Mesendoderm (in vitro differentiated cells): ENCODE measurements at regions not wholly inside any gene's neighbourhood (a gene's known extent, or its start where the extent isn't known, plus 50 kb on each side); places are given as distances from the start of the nearest gene placed in this dataset.

ENCODE experiments used
- DNase-seq: peaks from one replicate; pipeline ENCODE4 v3.0.0; 2013
- H2AK5ac ChIP-seq: 2 replicates; pipeline ENCODE4 v1.6.1; 2013; ENCODE audit warnings: low read length, inconsistent platforms
- H2BK120ac ChIP-seq: 2 replicates; pipeline ENCODE4 v1.6.1; 2013; ENCODE audit warnings: low read depth, mild to moderate bottlenecking, low read length, moderate library complexity, mixed read lengths
- H2BK15ac ChIP-seq: replicated peaks from 2 replicates; pipeline ENCODE4 v1.6.1; 2013; ENCODE audit warnings: low read depth, mild to moderate bottlenecking, moderate library complexity
- H2BK5ac ChIP-seq: 2 replicates; pipeline ENCODE4 v1.6.1; 2013; ENCODE audit warnings: low read length, inconsistent platforms
- H3K18ac ChIP-seq: 2 replicates; pipeline ENCODE4 v1.6.1; 2013; ENCODE audit warnings: mild to moderate bottlenecking, low read length, mixed read lengths
- H3K23ac ChIP-seq: one replicate; pipeline ENCODE4 v1.6.1; 2013; ENCODE audit warnings: low read length
- H3K27ac ChIP-seq: 2 replicates; pipeline ENCODE4 v1.5.1; 2013; ENCODE audit warnings: low read depth, mild to moderate bottlenecking, inconsistent platforms, low read length, moderate library complexity
- H3K27me3 ChIP-seq: 2 replicates; pipeline ENCODE4 v1.6.1; 2013; ENCODE audit warnings: low read length, control low read depth, mild to moderate bottlenecking, inconsistent platforms; ENCODE audit not compliant: insufficient read depth, poor library complexity
- H3K36me3 ChIP-seq: 2 replicates; pipeline ENCODE4 v1.6.1; 2013; ENCODE audit warnings: low read length, inconsistent platforms; ENCODE audit not compliant: control insufficient read depth, insufficient read depth
- H3K4ac ChIP-seq: one replicate; pipeline ENCODE4 v1.6.1; 2013; ENCODE audit warnings: low read depth, mild to moderate bottlenecking, low read length, moderate library complexity
- H3K4me1 ChIP-seq: 2 replicates; pipeline ENCODE4 v1.6.1; 2013; ENCODE audit warnings: low read depth, low read length, inconsistent platforms; ENCODE audit not compliant: control insufficient read depth
- H3K4me2 ChIP-seq: 2 replicates; pipeline ENCODE4 v1.6.1; 2013; ENCODE audit warnings: low read length
- H3K4me3 ChIP-seq: 2 replicates; pipeline ENCODE4 v1.5.1; 2013; ENCODE audit warnings: mild to moderate bottlenecking, low read length
- H3K56ac ChIP-seq: one replicate; pipeline ENCODE4 v1.6.1; 2013; ENCODE audit warnings: low read length
- H3K79me1 ChIP-seq: 2 replicates; pipeline ENCODE4 v1.6.1; 2013; ENCODE audit warnings: low read length, inconsistent platforms
- H3K79me2 ChIP-seq: 2 replicates; pipeline ENCODE4 v1.6.1; 2013; ENCODE audit warnings: mild to moderate bottlenecking, low read length; ENCODE audit not compliant: control insufficient read depth, insufficient read depth
- H3K9ac ChIP-seq: 2 replicates; pipeline ENCODE4 v1.6.1; 2013; ENCODE audit warnings: low read length, inconsistent platforms
- H4K5ac ChIP-seq: one replicate; pipeline ENCODE4 v1.6.1; 2013; ENCODE audit warnings: low read length
- H4K8ac ChIP-seq: one replicate; pipeline ENCODE4 v1.6.1; 2013; ENCODE audit warnings: low read depth, mild to moderate bottlenecking, control low read depth, low read length, moderate library complexity
- WGBS: extraction: QIAGEN DNeasy Blood & Tissue Kit; methylation state at CpG from one replicate; pipeline ENCODE4 v1.1.7; 2013; ENCODE audit warnings: low lambda C conversion rate, missing lambda C conversion rate; ENCODE audit not compliant: insufficient coverage; ENCODE audit errors: extremely low coverage; 5-methylcytosine and 5-hydroxymethylcytosine counted together

DNA sequence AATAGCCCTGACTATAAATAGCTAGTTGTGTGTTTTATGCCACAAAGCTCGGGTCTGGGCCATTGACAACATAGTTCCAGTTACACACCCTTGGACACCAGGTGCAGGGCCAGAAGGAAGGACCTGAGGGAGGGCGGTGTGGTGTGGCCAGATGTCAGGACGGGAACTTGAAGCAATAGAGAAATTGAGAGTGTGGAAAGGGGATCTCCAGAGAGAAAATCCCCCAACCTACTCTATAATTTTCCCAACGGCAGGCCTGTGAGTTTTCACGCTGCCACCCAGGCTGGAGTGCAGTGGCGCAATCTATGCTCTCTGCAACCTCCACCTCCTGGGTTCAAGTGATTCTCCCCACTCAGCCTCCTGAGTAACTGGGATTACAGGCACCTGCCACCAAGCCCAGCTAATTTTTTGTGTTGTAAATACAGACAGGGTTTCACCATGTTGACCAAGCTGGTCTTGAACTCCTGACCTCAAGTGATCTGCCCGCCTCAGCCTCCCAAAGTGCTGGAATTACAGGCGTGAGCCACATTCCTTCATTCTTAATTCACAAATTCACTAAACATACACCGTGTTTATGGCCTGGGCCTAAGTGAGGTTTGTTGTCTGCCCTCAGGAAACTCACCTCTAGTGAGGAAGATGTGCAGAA, 70.8 kb upstream of the KLF13 start:
- H3K36me3 ChIP-seq: no peaks in the 10 kb centered on the region
- no peak overlapping the region for H2BK15ac ChIP-seq
- no peak overlapping the region for H3K56ac ChIP-seq
- peaks cover 3% of the 10 kb centered on the region for H3K4me1 ChIP-seq
- no peaks in the 10 kb centered on the region for H3K79me1 ChIP-seq
- no peaks in the 10 kb centered on the region for H3K27me3 ChIP-seq
- WGBS: no CpG with 5 or more reads among the region's 9 CpGs
- H3K9ac ChIP-seq: no peak overlapping the region
- H3K27ac ChIP-seq: no peak overlapping the region
- no peak overlapping the region for H2AK5ac ChIP-seq
- H4K5ac ChIP-seq: no peak overlapping the region
- DNase-seq: no peak
- no peak overlapping the region for H3K4me3 ChIP-seq
- H3K4ac ChIP-seq: no peak overlapping the region
- no peak overlapping the region for H3K23ac ChIP-seq
- no peak overlapping the region for H4K8ac ChIP-seq
- no peaks in the 10 kb centered on the region for H3K79me2 ChIP-seq
- H2BK5ac ChIP-seq: no peak overlapping the region
- no peak overlapping the region for H3K4me2 ChIP-seq
- no peak overlapping the region for H2BK120ac ChIP-seq
- H3K18ac ChIP-seq: no peak overlapping the region

DNA sequence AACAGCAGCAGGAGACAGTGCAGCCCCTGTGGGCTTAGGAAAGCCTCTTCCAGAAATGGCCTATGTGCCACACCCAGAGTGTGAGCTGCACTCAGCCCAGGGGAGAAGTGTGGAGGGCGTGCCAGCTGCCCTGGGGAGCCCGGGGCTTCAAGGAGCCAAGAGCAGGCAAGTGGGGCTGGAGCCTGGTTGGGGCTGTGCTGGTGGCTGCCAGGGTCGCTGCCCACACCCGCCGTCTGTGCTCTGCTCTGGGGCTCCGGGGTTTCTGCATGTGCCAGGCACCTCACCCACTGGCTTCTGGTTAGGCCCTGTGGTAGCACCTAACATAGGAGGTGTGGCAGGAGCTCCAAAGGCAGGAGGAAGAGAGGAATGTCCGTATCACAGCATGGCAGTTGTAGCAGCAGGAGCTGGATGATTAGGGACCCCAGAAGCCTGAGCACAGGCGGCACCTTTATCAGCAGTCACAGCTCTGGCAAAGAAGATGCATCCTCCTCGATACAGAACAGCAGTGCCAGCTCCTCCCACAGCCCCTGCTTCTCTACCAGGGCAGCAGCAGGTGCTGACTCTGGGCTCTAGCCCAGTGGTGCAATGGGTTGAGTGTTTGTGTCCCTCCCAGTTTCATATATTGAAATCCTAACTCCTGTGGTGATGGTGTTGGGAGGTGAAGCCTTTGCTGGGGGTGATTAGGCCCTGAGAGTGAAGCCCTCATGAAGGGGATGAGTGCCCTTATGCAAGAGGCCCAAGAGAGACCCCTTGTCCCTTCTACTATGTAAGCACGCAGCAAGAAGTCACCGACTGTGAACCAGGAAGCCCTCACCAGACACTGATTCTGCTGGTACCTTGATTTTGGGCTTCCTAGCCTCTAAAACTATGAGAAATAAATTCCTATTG, 70.0 kb upstream of the KLF13 start:
- peak; percentile 78 for DNase-seq
- Histone ChIP-seq H3K4me3 (no peak overlapping the region), H3K56ac (no peak overlapping the region), H3K4ac (no peak overlapping the region), H4K5ac (no peak overlapping the region), H2BK15ac (no peak overlapping the region), H3K79me2 (no peaks in the 10 kb centered on the region), H3K4me1 (peaks cover 3% of the 10 kb centered on the region), H3K18ac (no peak overlapping the region), H2AK5ac (no peak overlapping the region), H2BK120ac (no peak overlapping the region), H3K23ac (no peak overlapping the region), H3K79me1 (no peaks in the 10 kb centered on the region), H3K9ac (no peak overlapping the region), H2BK5ac (no peak overlapping the region), H3K27ac (no peak overlapping the region), H3K27me3 (no peaks in the 10 kb centered on the region), H4K8ac (no peak overlapping the region), H3K4me2 (no peak overlapping the region), H3K36me3 (no peaks in the 10 kb centered on the region)
- no CpG with 5 or more reads among the region's 11 CpGs for WGBS

GRCh38 chr15:31257286-31257685, 69.3 kb upstream of the KLF13 start:
- Histone ChIP-seq H3K9ac (no peak overlapping the region), H2BK15ac (no peak overlapping the region), H2BK5ac (no peak overlapping the region), H3K79me2 (no peaks in the 10 kb centered on the region), H3K27me3 (no peaks in the 10 kb centered on the region), H4K5ac (no peak overlapping the region), H3K18ac (no peak overlapping the region), H3K36me3 (no peaks in the 10 kb centered on the region), H3K79me1 (no peaks in the 10 kb centered on the region), H4K8ac (no peak overlapping the region), H3K4ac (no peak overlapping the region), H3K27ac (no peak overlapping the region), H3K4me2 (no peak overlapping the region), H3K4me1 (peaks cover 3% of the 10 kb centered on the region), H2AK5ac (no peak overlapping the region), H3K23ac (no peak overlapping the region), H3K4me3 (no peak overlapping the region), H2BK120ac (no peak overlapping the region), H3K56ac (no peak overlapping the region)
- DNase-seq: peak; percentile 88
- WGBS: no CpG with 5 or more reads among the region's 1 CpG

GRCh38 chr15:31258260-31258659, 68.4 kb upstream of the KLF13 start:
- Histone ChIP-seq H3K23ac (no peak overlapping the region), H3K4me2 (no peak overlapping the region), H2BK5ac (no peak overlapping the region), H3K36me3 (no peaks in the 10 kb centered on the region), H3K4me3 (no peak overlapping the region), H2BK15ac (no peak overlapping the region), H2BK120ac (no peak overlapping the region), H3K27ac (no peak overlapping the region), H3K79me1 (no peaks in the 10 kb centered on the region), H3K79me2 (no peaks in the 10 kb centered on the region), H4K5ac (no peak overlapping the region), H3K4ac (no peak overlapping the region), H3K56ac (no peak overlapping the region), H3K18ac (no peak overlapping the region), H4K8ac (no peak overlapping the region), H2AK5ac (no peak overlapping the region), H3K27me3 (no peaks in the 10 kb centered on the region), H3K9ac (no peak overlapping the region), H3K4me1 (peaks cover 3% of the 10 kb centered on the region)
- WGBS: no CpG with 5 or more reads among the region's 2 CpGs
- DNase-seq: no peak

GRCh38 chr15:31259562-31260252, 66.9 kb upstream of the KLF13 start:
- WGBS: no CpG with 5 or more reads among the region's 1 CpG
- Histone ChIP-seq H3K36me3 (no peaks in the 10 kb centered on the region), H4K5ac (no peak overlapping the region), H2AK5ac (no peak overlapping the region), H3K27ac (no peak overlapping the region), H3K4me2 (no peak overlapping the region), H3K4ac (no peak overlapping the region), H3K56ac (no peak overlapping the region), H2BK120ac (no peak overlapping the region), H3K27me3 (no peaks in the 10 kb centered on the region), H3K18ac (no peak overlapping the region), H3K79me2 (no peaks in the 10 kb centered on the region), H3K79me1 (no peaks in the 10 kb centered on the region), H3K4me1 (peaks cover 3% of the 10 kb centered on the region), H2BK15ac (no peak overlapping the region), H3K23ac (no peak overlapping the region), H4K8ac (no peak overlapping the region), H3K4me3 (no peak overlapping the region), H3K9ac (no peak overlapping the region), H2BK5ac (no peak overlapping the region)
- no peak for DNase-seq
